HG03469 (cell line): ENCODE measurements at regions not wholly inside any gene's neighbourhood (a gene's known extent, or its start where the extent isn't known, plus 50 kb on each side); places are given as distances from the start of the nearest gene placed in this dataset.

Experiments
- ATAC-seq: cut with Tn5 transposase; IDR thresholded peaks from one replicate; pipeline ENCODE4 v1.9.1; 2021; ENCODE audit warnings: mild to moderate bottlenecking, moderate library complexity, moderate number of reproducible peaks; ENCODE audit not compliant: unreplicated experiment

- no peak for ATAC-seq
Measured at GRCh38 chr2:222064286-222064685, 234.5 kb downstream of the PAX3 start.

- ATAC-seq: no peak
Measured at GRCh38 chr2:222058819-222059445, 239.9 kb downstream of the PAX3 start.

- ATAC-seq: no peak
Measured at GRCh38 chr2:222057347-222058073, 241.3 kb downstream of the PAX3 start.

- no peak for ATAC-seq
Measured at GRCh38 chr2:222055328-222055727, 243.5 kb downstream of the PAX3 start.

- ATAC-seq: no peak
Measured at GRCh38 chr2:222054813-222055212, 244.0 kb downstream of the PAX3 start.

- ATAC-seq: peak; percentile 48
Measured at GRCh38 chr2:222052934-222053367, 245.8 kb downstream of the PAX3 start.

GRCh38 chr2:222050981-222051380 is 247.8 kb downstream of the PAX3 start:
- ATAC-seq: no peak

- no peak for ATAC-seq
Measured at GRCh38 chr2:222049946-222050345, 248.9 kb downstream of the PAX3 start.

- no peak for ATAC-seq
Measured at GRCh38 chr2:222043897-222044296, 254.9 kb downstream of the PAX3 start.

- ATAC-seq: no peak
Measured at GRCh38 chr2:222042666-222043065, 256.1 kb downstream of the PAX3 start.

GRCh38 chr2:222040333-222040732 is 258.5 kb downstream of the PAX3 start:
- no peak for ATAC-seq

GRCh38 chr2:222039821-222040220 is 259.0 kb downstream of the PAX3 start:
- no peak for ATAC-seq

- ATAC-seq: no peak
Measured at GRCh38 chr2:222038067-222038802, 260.6 kb downstream of the PAX3 start.

- no peak for ATAC-seq
Measured at GRCh38 chr2:222037211-222037610, 261.6 kb downstream of the PAX3 start.

- no peak for ATAC-seq
Measured at GRCh38 chr2:222034058-222034457, 264.7 kb downstream of the PAX3 start.

GRCh38 chr2:222033541-222033940 is 265.3 kb downstream of the PAX3 start:
- no peak for ATAC-seq

GRCh38 chr2:222025881-222026271 is 272.9 kb downstream of the PAX3 start:
- no peak for ATAC-seq

- no peak for ATAC-seq
Measured at GRCh38 chr2:222024932-222025880, 273.6 kb downstream of the PAX3 start.

- no peak for ATAC-seq
Measured at GRCh38 chr2:222017252-222017850, 281.4 kb downstream of the PAX3 start.

GRCh38 chr2:222013889-222014288 is 284.9 kb downstream of the PAX3 start:
- ATAC-seq: no peak
